Body of pancreas (tissue), 4 donors: ENCODE measurements at regions not wholly inside any gene's neighbourhood (a gene's known extent, or its start where the extent isn't known, plus 50 kb on each side); places are given as distances from the start of the nearest gene placed in this dataset.
A peak's percentile ranks its signal among the peaks of the same experiment; 100 is the strongest.

Experiments
- ATAC-seq: fragments of 150-250 bp; one replicate; pipeline ENCODE4 v1.9.1; 2016
- DNase-seq, 4 donors: peaks; one replicate each; pipeline ENCODE4 v3.0.0-alpha.2; 2019
- H3K27ac ChIP-seq, 4 donors: fragments of 200-600 bp; sonication (generic); 1 replicate in 3 of 4; 2 replicates in 1 of 4; pipeline versions ENCODE4 v1.5.1 to v1.6.1; 2016 to 2019; ENCODE audit warnings: mild to moderate bottlenecking in 1 of 4, mixed read lengths in 1 of 4, moderate library complexity in 1 of 4
- H3K27me3 ChIP-seq, 2 donors: fragments of 200-600 bp; sonication (generic); one replicate each; pipeline ENCODE4 v1.6.0; 2016; ENCODE audit warnings: mild to moderate bottlenecking in 1 of 2
- H3K36me3 ChIP-seq, 2 donors: fragments of 200-600 bp; sonication (generic); replicated peaks in 1 of 2; 2 replicates each; pipeline ENCODE4 v1.5.1; 2016; ENCODE audit warnings: low read depth in 2 of 2; ENCODE audit not compliant: insufficient read depth in 1 of 2
- H3K4me1 ChIP-seq: fragments of 200-600 bp; sonication (generic); one replicate; pipeline ENCODE4 v1.6.0; 2016
- H3K4me3 ChIP-seq, 2 donors: fragments of 200-600 bp; sonication (generic); 1 replicate in 1 of 2; 2 replicates in 1 of 2; pipeline ENCODE4 v1.5.1; 2016 to 2019
- H3K9me3 ChIP-seq, 3 donors: fragments of 200-600 bp; sonication (generic); 1 replicate in 2 of 3; 2 replicates in 1 of 3; pipeline ENCODE4 v1.5.1; 2016
- POLR2A ChIP-seq, 3 donors: fragments of 450-650 bp; IDR thresholded peaks; one replicate each; pipeline ENCODE4 v1.6.1; 2016; ENCODE audit warnings: antibody characterized with exemption in 3 of 3, mild to moderate bottlenecking in 2 of 3
- WGBS, 2 donors: methylation state at CpG; one replicate each; pipeline ENCODE4 v1.1.5; 2017; 5-methylcytosine and 5-hydroxymethylcytosine counted together
- intact Hi-C: fragments of 100-400 bp; cut with DNase I; formaldehyde crosslinking; loops from one replicate; pipeline ENCODE4 v1.15.1; 2023
- TF ChIP-seq, protein P1 (sequence below), 7 experiments: fragments of 450-650 bp in 4 of 7; fragments of 200-600 bp in 3 of 7; sonication (generic) in 3 of 7; IDR thresholded peaks; one replicate each; pipeline ENCODE4 v1.5.1; 2016 to 2019; ENCODE audit warnings: antibody characterized with exemption in 7 of 7

GRCh38 chr3:110576960-110577359, 494.7 kb upstream of the NECTIN3 start:
- intact Hi-C loops, result no loop called here
- Histone ChIP-seq H3K4me1 (no peaks in the 10 kb centered on the region), H3K27ac (peak overlapping the region in 1 of 4 donors; percentile 41), H3K27me3 (no peaks in the 10 kb centered on the region), H3K4me3 (no peak overlapping the region), H3K36me3 (no peaks in the 10 kb centered on the region), H3K9me3 (no peaks in the 10 kb centered on the region)
- no peak for TF ChIP-seq POLR2A (IDR thresholded peaks at IDR 0.05)
- TF ChIP-seq, protein P1, sequence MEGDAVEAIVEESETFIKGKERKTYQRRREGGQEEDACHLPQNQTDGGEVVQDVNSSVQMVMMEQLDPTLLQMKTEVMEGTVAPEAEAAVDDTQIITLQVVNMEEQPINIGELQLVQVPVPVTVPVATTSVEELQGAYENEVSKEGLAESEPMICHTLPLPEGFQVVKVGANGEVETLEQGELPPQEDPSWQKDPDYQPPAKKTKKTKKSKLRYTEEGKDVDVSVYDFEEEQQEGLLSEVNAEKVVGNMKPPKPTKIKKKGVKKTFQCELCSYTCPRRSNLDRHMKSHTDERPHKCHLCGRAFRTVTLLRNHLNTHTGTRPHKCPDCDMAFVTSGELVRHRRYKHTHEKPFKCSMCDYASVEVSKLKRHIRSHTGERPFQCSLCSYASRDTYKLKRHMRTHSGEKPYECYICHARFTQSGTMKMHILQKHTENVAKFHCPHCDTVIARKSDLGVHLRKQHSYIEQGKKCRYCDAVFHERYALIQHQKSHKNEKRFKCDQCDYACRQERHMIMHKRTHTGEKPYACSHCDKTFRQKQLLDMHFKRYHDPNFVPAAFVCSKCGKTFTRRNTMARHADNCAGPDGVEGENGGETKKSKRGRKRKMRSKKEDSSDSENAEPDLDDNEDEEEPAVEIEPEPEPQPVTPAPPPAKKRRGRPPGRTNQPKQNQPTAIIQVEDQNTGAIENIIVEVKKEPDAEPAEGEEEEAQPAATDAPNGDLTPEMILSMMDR (IDR thresholded peaks at IDR 0.05), result no peak
- 45 to 59% methylated on average over 3 of the region's 3 CpGs for WGBS, 2 donors
- ATAC-seq (peak; percentile 73), DNase-seq (no peak)

DNA sequence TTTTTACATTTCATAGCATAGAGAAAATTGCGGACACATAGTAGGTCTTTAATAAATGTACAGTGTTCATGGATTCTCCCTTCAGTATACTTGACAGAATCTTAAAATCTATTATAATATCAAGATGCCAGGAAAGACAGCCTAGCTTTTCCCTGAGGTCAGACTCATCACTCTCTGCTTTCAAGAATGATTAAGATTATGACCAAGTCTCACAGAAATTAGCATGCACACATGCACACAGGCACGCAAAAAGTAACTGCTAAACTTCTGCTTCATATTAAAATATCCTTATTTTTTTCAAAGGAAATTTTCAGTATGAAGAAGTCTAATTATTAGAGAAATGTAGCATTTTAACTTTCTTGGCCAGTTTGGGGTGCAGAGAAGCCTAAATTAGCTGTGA, 493.8 kb upstream of the NECTIN3 start:
- WGBS, 2 donors, result 70 to 92% methylated on average over 2 of the region's 2 CpGs
- TF ChIP-seq POLR2A (IDR thresholded peaks at IDR 0.05), result no peak
- TF ChIP-seq, protein P1 (IDR thresholded peaks at IDR 0.05), result no peak
- Histone ChIP-seq H3K4me1 (no peaks in the 10 kb centered on the region), H3K9me3 (no peaks in the 10 kb centered on the region), H3K27me3 (no peaks in the 10 kb centered on the region), H3K4me3 (no peak overlapping the region), H3K36me3 (no peaks in the 10 kb centered on the region), H3K27ac (no peak overlapping the region)
- DNase-seq (no peak), ATAC-seq (no peak)
- intact Hi-C loops, result no loop called here

- Histone ChIP-seq H3K36me3 (no peaks in the 10 kb centered on the region), H3K27ac (no peak overlapping the region), H3K4me3 (no peak overlapping the region), H3K9me3 (no peaks in the 10 kb centered on the region), H3K27me3 (no peaks in the 10 kb centered on the region), H3K4me1 (no peaks in the 10 kb centered on the region)
- no peak for DNase-seq
- no peak for TF ChIP-seq POLR2A (IDR thresholded peaks at IDR 0.05)
- TF ChIP-seq, protein P1 (IDR thresholded peaks at IDR 0.05), result no peak
- intact Hi-C loops, result no loop called here
- no peak for ATAC-seq
- 68 to 83% methylated on average over 4 of the region's 4 CpGs for WGBS, 2 donors
These were observed 491.6 kb upstream of the NECTIN3 start for GRCh38 chr3:110579840-110580550.

DNA sequence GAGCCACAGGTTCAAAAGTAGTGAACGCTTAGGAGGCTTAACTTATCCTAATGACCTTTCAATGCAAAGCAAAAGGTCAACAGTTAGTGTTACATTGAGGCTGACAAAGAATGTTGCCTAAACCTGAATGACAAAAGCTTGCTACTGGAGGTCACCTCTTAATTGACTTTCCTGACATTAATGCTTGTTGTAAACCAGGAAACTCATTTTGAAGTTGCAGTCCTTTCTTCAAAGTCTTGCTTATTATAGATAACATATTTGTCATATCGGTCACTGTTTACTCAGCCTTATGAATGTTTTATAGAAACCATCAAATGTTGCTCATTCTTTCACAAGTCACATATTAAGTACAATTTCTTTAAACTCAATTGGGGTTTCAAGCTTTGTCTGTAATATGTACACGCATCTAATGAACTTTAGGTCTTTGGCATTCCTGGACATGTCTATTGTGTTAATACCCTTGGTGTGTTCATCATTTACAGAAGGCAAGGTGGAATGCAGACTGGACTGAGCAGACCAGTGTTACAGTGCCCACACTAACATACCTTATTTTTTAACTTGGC, 488.2 kb upstream of the NECTIN3 start:
- Histone ChIP-seq H3K4me1 (no peaks in the 10 kb centered on the region), H3K4me3 (no peak overlapping the region), H3K36me3 (no peaks in the 10 kb centered on the region), H3K9me3 (no peaks in the 10 kb centered on the region), H3K27me3 (no peaks in the 10 kb centered on the region), H3K27ac (no peak overlapping the region)
- ATAC-seq, result no peak
- WGBS, 2 donors, result 45 to 46% methylated on average over 3 of the region's 3 CpGs
- no peak for DNase-seq
- intact Hi-C loops, result no loop called here
- TF ChIP-seq POLR2A (IDR thresholded peaks at IDR 0.05), result no peak
- TF ChIP-seq, protein P1 (IDR thresholded peaks at IDR 0.05), result no peak

DNA sequence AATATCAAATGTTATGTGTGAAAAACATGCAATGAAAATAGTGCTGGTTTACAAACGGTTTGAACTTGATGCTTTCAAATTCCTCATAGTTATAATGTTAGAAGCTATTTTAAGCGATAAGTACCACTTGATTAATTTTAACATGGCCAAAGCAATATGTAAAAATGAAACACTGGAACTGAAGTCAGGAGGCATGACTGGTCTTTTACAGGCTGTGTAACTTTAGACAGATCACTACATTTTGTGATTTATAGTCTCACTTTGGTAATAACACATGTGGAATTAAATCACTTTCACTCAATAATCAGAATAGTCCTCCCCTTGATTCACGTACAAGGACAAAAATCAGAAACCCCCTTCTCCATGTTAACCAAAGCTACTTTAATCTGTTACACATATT, 482.7 kb upstream of the NECTIN3 start:
- no peaks in the 10 kb centered on the region for H3K4me1 ChIP-seq
- H3K27me3 ChIP-seq, result no peaks in the 10 kb centered on the region
- 66 to 78% methylated on average over 3 of the region's 3 CpGs for WGBS, 2 donors
- TF ChIP-seq, protein P1 (IDR thresholded peaks at IDR 0.05), result no peak
- TF ChIP-seq POLR2A (IDR thresholded peaks at IDR 0.05), result no peak
- ATAC-seq (no peak), DNase-seq (no peak)
- no peaks in the 10 kb centered on the region for H3K9me3 ChIP-seq
- H3K27ac ChIP-seq, result no peak overlapping the region
- no peaks in the 10 kb centered on the region for H3K36me3 ChIP-seq
- H3K4me3 ChIP-seq, result no peak overlapping the region
- intact Hi-C loops, result no loop called here
